HCT116 (cell line): ENCODE measurements at regions not wholly inside any gene's neighbourhood (a gene's known extent, or its start where the extent isn't known, plus 50 kb on each side); places are given as distances from the start of the nearest gene placed in this dataset.

Experiments
- ATAC-seq: fragments of 200-7000 bp; cut with Tn5 transposase; 2 replicates; pipeline ENCODE4 v1.9.1; 2020; ENCODE audit warnings: mild to moderate bottlenecking, moderate library complexity
- BruUV-seq: library from RNA; stranded (reverse); fragments of 400-500 nt; replicated peaks from 2 replicates; lab custom pipeline; 2021; lab: Mats Ljungman, UMichigan
- CTCF ChIA-PET: fragments of 300-600 bp; sonication (Branson Sonifier 250); formaldehyde crosslinking; loops from one replicate; lab custom pipeline; 2021; ENCODE audit warnings: antibody characterized with exemption; lab: Charles Lee
- POLR2A ChIA-PET: fragments of 300-600, 350-600 bp; sonication (Branson Sonifier 250); formaldehyde crosslinking; loops from one replicate; lab custom pipeline; 2021; ENCODE audit warnings: antibody characterized with exemption; lab: Charles Lee
- RAD21 ChIA-PET, 2 experiments: fragments of 300-600 bp; sonication (Branson Sonifier 250); formaldehyde crosslinking; loops; one replicate each; lab custom pipeline; 2023; ENCODE audit warnings: low total read pairs in 2 of 2; ENCODE audit not compliant: uncharacterized antibody in 2 of 2, unreplicated experiment in 2 of 2, low non-redundant PET in 1 of 2; lab: Charles Lee
- DNase-seq: peaks from one replicate; pipeline ENCODE4 v3.0.0-alpha.2; 2010; ENCODE audit warnings: low read depth, low spot score
- H2AFZ ChIP-seq: fragments of 200-600 bp; shearing (Covaris generic), sonication (generic); 2 replicates; pipeline ENCODE4 v1.6.1; 2017; ENCODE audit warnings: low read depth, mixed run types, mixed read lengths, antibody characterized with exemption, low read length; ENCODE audit not compliant: poor library complexity, severe bottlenecking
- H3K27ac ChIP-seq: 2 replicates; pipeline ENCODE4 v1.5.1; 2012; ENCODE audit warnings: low read depth, low read length
- H3K27me3 ChIP-seq: fragments of 200-600 bp; sonication (generic); 2 replicates; pipeline ENCODE4 v1.6.1; 2016; ENCODE audit warnings: mixed run types, low read length, mixed read lengths; ENCODE audit not compliant: insufficient read depth
- H3K36me3 ChIP-seq, 2 experiments: fragments of 200-500 bp in 1 of 2; fragments of 200-600 bp in 1 of 2; sonication (Bioruptor generic) in 1 of 2; sonication (generic) in 1 of 2; 2 replicates each; pipeline versions ENCODE4 v1.5.1 to v1.6.1; 2014 to 2016; ENCODE audit warnings: low read length in 2 of 2, inconsistent platforms in 1 of 2, mixed read lengths in 1 of 2, mixed run types in 1 of 2; ENCODE audit not compliant: insufficient read depth in 2 of 2, control insufficient read depth in 1 of 2
- H3K4me1 ChIP-seq, 2 experiments: fragments of 200-600 bp in 1 of 2; sonication (generic) in 1 of 2; 2 replicates each; pipeline versions ENCODE4 v1.5.1 to v1.6.1; 2012 to 2017; ENCODE audit warnings: low read length in 2 of 2, inconsistent platforms in 1 of 2, mild to moderate bottlenecking in 1 of 2, mixed read lengths in 1 of 2, mixed run types in 1 of 2, moderate library complexity in 1 of 2; ENCODE audit not compliant: insufficient read depth in 2 of 2, control insufficient read depth in 1 of 2
- H3K4me2 ChIP-seq: fragments of 200-600 bp; sonication (generic); 2 replicates; pipeline ENCODE4 v1.6.1; 2017; ENCODE audit warnings: mixed run types, low read length, mixed read lengths
- H3K4me3 ChIP-seq, 2 experiments: fragments of 200-600 bp in 1 of 2; sonication (generic) in 1 of 2; replicated peaks in 1 of 2; 2 replicates each; pipeline ENCODE4 v1.5.1; 2011 to 2016; ENCODE audit warnings: low read length in 2 of 2, control low read depth in 1 of 2, low read depth in 1 of 2, mild to moderate bottlenecking in 1 of 2, mixed read lengths in 1 of 2, mixed run types in 1 of 2
- H3K79me2 ChIP-seq: fragments of 200-600 bp; sonication (generic); 2 replicates; pipeline ENCODE4 v1.6.1; 2017; ENCODE audit warnings: mild to moderate bottlenecking, mixed run types, low read length, moderate library complexity, mixed read lengths; ENCODE audit not compliant: insufficient read depth
- H3K9ac ChIP-seq: fragments of 200-600 bp; sonication (generic); 2 replicates; pipeline ENCODE4 v1.6.1; 2016; ENCODE audit warnings: low read length, mixed read lengths
- H3K9me2 ChIP-seq: fragments of 200-600 bp; sonication (generic), shearing (Covaris generic); 2 replicates; pipeline ENCODE4 v1.6.1; 2017; ENCODE audit warnings: mixed run types, mild to moderate bottlenecking, moderate library complexity; ENCODE audit not compliant: insufficient read depth
- H3K9me3 ChIP-seq, 2 experiments: fragments of 200-500 bp in 1 of 2; fragments of 200-600 bp in 1 of 2; sonication (Bioruptor generic) in 1 of 2; sonication (generic) in 1 of 2; 2 replicates each; pipeline ENCODE4 v1.6.1; 2014 to 2017; ENCODE audit warnings: low read length in 2 of 2, mixed read lengths in 2 of 2, inconsistent platforms in 1 of 2, low read depth in 1 of 2, mild to moderate bottlenecking in 1 of 2, mixed run types in 1 of 2, moderate library complexity in 1 of 2; ENCODE audit not compliant: control insufficient read depth in 1 of 2, insufficient read depth in 1 of 2
- H4K20me1 ChIP-seq: fragments of 200-600 bp; sonication (generic), shearing (Covaris generic); 2 replicates; pipeline ENCODE4 v1.6.1; 2017; ENCODE audit warnings: mixed run types, mild to moderate bottlenecking, moderate library complexity; ENCODE audit not compliant: insufficient read depth
- CBX3 ChIP-seq: IDR thresholded peaks from 2 replicates; pipeline ENCODE4 v1.6.1; 2012; ENCODE audit warnings: low read depth
- CEBPB ChIP-seq: IDR thresholded peaks from 2 replicates; pipeline ENCODE4 v1.6.1; 2012; ENCODE audit warnings: low read depth
- CTCF ChIP-seq, 3 experiments: fragments of 200-600 bp in 1 of 3; sonication (generic) in 1 of 3; IDR thresholded peaks in 2 of 3; conservative IDR thresholded peaks in 1 of 3; 2 replicates each; pipeline ENCODE4 v1.5.1; 2012 to 2017; ENCODE audit warnings: low read depth in 2 of 3, low read length in 2 of 3, antibody characterized with exemption in 1 of 3, borderline replicate concordance in 1 of 3, control low read depth in 1 of 3, mild to moderate bottlenecking in 1 of 3, mixed read lengths in 1 of 3, mixed run types in 1 of 3, moderate library complexity in 1 of 3; ENCODE audit not compliant: insufficient read depth in 1 of 3
- EGR1 ChIP-seq: IDR thresholded peaks from 2 replicates; pipeline ENCODE4 v1.6.1; 2012; ENCODE audit warnings: low read depth
- ELF1 ChIP-seq: IDR thresholded peaks from 2 replicates; pipeline ENCODE4 v1.6.1; 2012; ENCODE audit warnings: low read depth, borderline replicate concordance
- EZH2 ChIP-seq: fragments of 200-600 bp; sonication (generic); IDR thresholded peaks from 2 replicates; pipeline ENCODE4 v1.6.1; 2017; ENCODE audit warnings: antibody characterized with exemption, mixed run types
- FOSL1 ChIP-seq: IDR thresholded peaks from 2 replicates; pipeline ENCODE4 v1.6.1; 2012; ENCODE audit warnings: low read depth
- JUND ChIP-seq: IDR thresholded peaks from 2 replicates; pipeline ENCODE4 v1.6.1; 2012
- MAX ChIP-seq: IDR thresholded peaks from 2 replicates; pipeline ENCODE4 v1.6.1; 2012
- POLR2AphosphoS5 ChIP-seq: IDR thresholded peaks from 2 replicates; pipeline ENCODE4 v1.6.1; 2011; ENCODE audit warnings: mild to moderate bottlenecking, low read depth, low read length, moderate library complexity
- REST ChIP-seq: IDR thresholded peaks from 2 replicates; pipeline ENCODE4 v1.6.1; 2012; ENCODE audit warnings: low read depth
- YY1 ChIP-seq: IDR thresholded peaks from 2 replicates; pipeline ENCODE4 v1.6.1; 2011; ENCODE audit warnings: low read length, low read depth, moderate library complexity, mild to moderate bottlenecking; ENCODE audit not compliant: insufficient replicate concordance; ENCODE audit errors: extremely low read depth
- ZFX ChIP-seq: fragments of 450-650 bp; IDR thresholded peaks from 2 replicates; pipeline ENCODE4 v1.6.1; 2017
- ZNF274 ChIP-seq: fragments of 200-500 bp; sonication (Bioruptor generic); IDR thresholded peaks from 2 replicates; pipeline ENCODE4 v1.6.1; 2014; ENCODE audit warnings: mild to moderate bottlenecking, low read depth, low read length, inconsistent platforms
- intact Hi-C: fragments of 100-400 bp; cut with micrococcal nuclease; formaldehyde crosslinking; loops from 2 replicates; pipeline ENCODE4 v1.10.0; 2022

GRCh38 chr3:99384596-99384995, 253.8 kb upstream of the COL8A1 start:
- no TSS peak for BruUV-seq
- no peak overlapping the region for H2AFZ ChIP-seq
- CTCF ChIA-PET, result no interaction called here

More at GRCh38 chr3:99384596-99384995, 253.8 kb upstream of the COL8A1 start:
- TF ChIP-seq REST (no peak), EGR1 (no peak), ELF1 (no peak), ZNF274 (no peak), YY1 (no peak), POLR2AphosphoS5 (no peak), FOSL1 (no peak), JUND (no peak), MAX (no peak), CTCF (IDR thresholded peaks at IDR 0.05 in 2 of 3, conservative IDR thresholded peaks at IDR 0.05 in 1 of 3; ENCODE audit: borderline replicate concordance in 1 of 3, insufficient read depth in 1 of 3, low read depth in 2 of 3, low read length in 2 of 3) (no peak), ZFX (no peak), EZH2 (no peak), CEBPB (no peak), CBX3 (no peak)
- TF ChIP-seq, all 23 proteins: peak for 0
- Histone ChIP-seq H3K27me3 (peaks cover 20% of the 10 kb centered on the region), H3K9me2 (no peaks in the 10 kb centered on the region), H3K9ac (no peak overlapping the region), H3K79me2 (no peaks in the 10 kb centered on the region), H4K20me1 (no peaks in the 10 kb centered on the region), H3K4me2 (no peak overlapping the region), H3K4me3 (no peak overlapping the region), H3K4me1 (no peaks in the 10 kb centered on the region), H3K36me3 (no peaks in the 10 kb centered on the region), H3K9me3 (no peaks in the 10 kb centered on the region), H3K27ac (no peak overlapping the region)
- no peak for ATAC-seq
- RAD21 ChIA-PET, result no interaction called here
- intact Hi-C loops, result no loop called here
- DNase-seq, result no peak
- POLR2A ChIA-PET, result no interaction called here
